OCI-LY3 (cell line): ENCODE measurements at regions not wholly inside any gene's neighbourhood (a gene's known extent, or its start where the extent isn't known, plus 50 kb on each side); places are given as distances from the start of the nearest gene placed in this dataset.
"Not testable (repeated sequence)": the region's sequence is repeated elsewhere in the genome, so short reads cannot be mapped to it uniquely, and the experiment has no call there.

Experiments
- H2AFZ ChIP-seq: fragments of 200-600, 300-600 bp; shearing (Covaris generic); 2 replicates; pipeline ENCODE4 v1.6.0; 2014; ENCODE audit warnings: antibody characterized with exemption, low read depth, low read length
- H3K27ac ChIP-seq: fragments of 200-600, 300-600 bp; sonication (generic); 2 replicates; pipeline ENCODE4 v1.5.1; 2014; ENCODE audit warnings: mild to moderate bottlenecking, low read length, moderate library complexity, mixed read lengths
- H3K27me3 ChIP-seq: fragments of 200-600, 300-600 bp; sonication (generic); 2 replicates; pipeline ENCODE4 v1.6.1; 2014; ENCODE audit warnings: low read depth, low read length, mixed read lengths
- H3K36me3 ChIP-seq: fragments of 200-600, 300-600 bp; sonication (generic); replicated peaks from 2 replicates; pipeline ENCODE3; 2014; ENCODE audit warnings: low read depth, low read length, mixed read lengths
- H3K4me1 ChIP-seq: fragments of 300-600, 200-600 bp; sonication (generic); 2 replicates; pipeline ENCODE4 v1.6.1; 2014; ENCODE audit warnings: low read length, mixed read lengths
- H3K4me2 ChIP-seq: fragments of 200-600, 300-600 bp; sonication (generic); 2 replicates; pipeline ENCODE4 v1.6.1; 2014; ENCODE audit warnings: low read length, mixed read lengths
- H3K4me3 ChIP-seq: fragments of 300-600, 200-600 bp; sonication (generic); 2 replicates; pipeline ENCODE4 v1.5.1; 2014; ENCODE audit warnings: antibody characterized with exemption, mild to moderate bottlenecking, low read length, moderate library complexity
- H3K79me2 ChIP-seq: fragments of 300-600, 200-600 bp; shearing (Covaris generic); 2 replicates; pipeline ENCODE4 v1.6.1; 2014; ENCODE audit warnings: mild to moderate bottlenecking, low read length, mixed read lengths
- H3K9ac ChIP-seq: fragments of 300-600, 200-600 bp; shearing (Covaris generic); 2 replicates; pipeline ENCODE4 v1.6.0; 2014; ENCODE audit warnings: mild to moderate bottlenecking, low read length, moderate library complexity
- H3K9me3 ChIP-seq: fragments of 200-600, 300-600 bp; shearing (Covaris generic); 2 replicates; pipeline ENCODE4 v1.6.1; 2014; ENCODE audit warnings: low read length, mixed read lengths; ENCODE audit not compliant: insufficient read depth
- H4K20me1 ChIP-seq: fragments of 200-600, 300-600 bp; sonication (generic); 2 replicates; pipeline ENCODE4 v1.6.1; 2016; ENCODE audit warnings: low read length, mixed read lengths; ENCODE audit not compliant: insufficient read depth
- CTCF ChIP-seq: fragments of 200-600, 300-600 bp; sonication (generic); IDR thresholded peaks from 2 replicates; pipeline ENCODE4 v1.5.1; 2014; ENCODE audit warnings: antibody characterized with exemption, low read length, low read depth
- EZH2phosphoT487 ChIP-seq: fragments of 200-600 bp; shearing (Covaris generic); IDR thresholded peaks from 2 replicates; pipeline ENCODE4 v1.6.1; 2018; ENCODE audit warnings: antibody characterized with exemption, mixed run types, low read depth

- H3K27ac ChIP-seq, H3K36me3 ChIP-seq, H3K4me3 ChIP-seq, H3K9ac ChIP-seq, H3K4me2 ChIP-seq, H2AFZ ChIP-seq, H3K27me3 ChIP-seq, H3K9me3 ChIP-seq, H3K4me1 ChIP-seq, H4K20me1 ChIP-seq, H3K79me2 ChIP-seq: not testable (repeated sequence)
These were observed 178.9 kb upstream of the IPO5 start for GRCh38 chr13:97774391-97775100.

- Histone ChIP-seq H3K79me2 (no peaks in the 10 kb centered on the region), H3K27me3 (no peaks in the 10 kb centered on the region), H3K4me3 (no peak overlapping the region), H3K36me3 (no peaks in the 10 kb centered on the region), H3K27ac (no peak overlapping the region), H3K9me3 (no peaks in the 10 kb centered on the region; the same call in 1 of the 2 replicates), H3K4me1 (no peaks in the 10 kb centered on the region), H3K4me2 (no peak overlapping the region), H3K9ac (no peak overlapping the region), H2AFZ (no peak overlapping the region), H4K20me1 (no peaks in the 10 kb centered on the region)
- TF ChIP-seq CTCF: no peak
- no peak for TF ChIP-seq EZH2phosphoT487
These were observed 173.0 kb upstream of the IPO5 start for GRCh38 chr13:97780486-97780885.

GRCh38 chr13:97781891-97782305 lies 171.6 kb upstream of the IPO5 start:
- Histone ChIP-seq H3K4me2 (no peak overlapping the region), H4K20me1 (no peaks in the 10 kb centered on the region), H3K27me3 (no peaks in the 10 kb centered on the region), H3K36me3 (no peaks in the 10 kb centered on the region), H3K4me3 (no peak overlapping the region), H3K79me2 (no peaks in the 10 kb centered on the region), H3K4me1 (0 out of 2 replicates have a peak, but pooled peaks cover 5% of the 10 kb centered on the region), H2AFZ (no peak overlapping the region), H3K9me3 (no peaks in the 10 kb centered on the region; the same call in 1 of the 2 replicates), H3K27ac (no peak overlapping the region), H3K9ac (no peak overlapping the region)
- TF ChIP-seq EZH2phosphoT487 (no peak), CTCF (no peak)

- no peaks in the 10 kb centered on the region for H3K27me3 ChIP-seq
- no peaks in the 10 kb centered on the region for H3K79me2 ChIP-seq
- H3K4me1 ChIP-seq: 0 out of 2 replicates have a peak, but pooled peaks cover 5% of the 10 kb centered on the region
- peaks cover 5% of the 10 kb centered on the region for H3K9me3 ChIP-seq
- H3K36me3 ChIP-seq: no peaks in the 10 kb centered on the region
- TF ChIP-seq EZH2phosphoT487 (no peak), CTCF (no peak)
- no peaks in the 10 kb centered on the region for H4K20me1 ChIP-seq
- H3K27ac ChIP-seq: no peak overlapping the region
- no peak overlapping the region for H3K4me3 ChIP-seq
- no peak overlapping the region for H3K9ac ChIP-seq
- H3K4me2 ChIP-seq: no peak overlapping the region
- no peak overlapping the region for H2AFZ ChIP-seq
These were observed 167.0 kb upstream of the IPO5 start for GRCh38 chr13:97786510-97786909.
